ENCODE measurements at regions not wholly inside any gene's neighbourhood (a gene's known extent, or its start where the extent isn't known, plus 50 kb on each side); places are given as distances from the start of the nearest gene placed in this dataset.

- Histone ChIP-seq H3K4me3 (replicated peaks; ENCODE audit: low read depth, low read length) (no peak overlapping the region), H3K27me3 (replicated peaks; ENCODE audit: control insufficient read depth, insufficient read depth, low read length) (no peaks in the 10 kb centered on the region), H3K36me3 (ENCODE audit: control insufficient read depth, insufficient read depth, low read length) (no peaks in the 10 kb centered on the region)
- no peak for DNase-seq (ENCODE audit: extremely low read depth, insufficient read length)
- TF ChIP-seq CTCF (IDR thresholded peaks at IDR 0.05; ENCODE audit: insufficient read depth, low read length, poor library complexity, severe bottlenecking), result no peak
Measured at GRCh38 chr2:71843391-71843850, 304.2 kb downstream of the CYP26B1 start.

- H3K36me3 ChIP-seq (ENCODE audit: control insufficient read depth, insufficient read depth, low read length), result no peaks in the 10 kb centered on the region
- no peak for TF ChIP-seq CTCF (IDR thresholded peaks at IDR 0.05; ENCODE audit: insufficient read depth, low read length, poor library complexity, severe bottlenecking)
- H3K4me3 ChIP-seq (replicated peaks; ENCODE audit: low read depth, low read length), result no peak overlapping the region
- no peak for DNase-seq (ENCODE audit: extremely low read depth, insufficient read length)
- H3K27me3 ChIP-seq (replicated peaks; ENCODE audit: control insufficient read depth, insufficient read depth, low read length), result no peaks in the 10 kb centered on the region
Measured at GRCh38 chr2:71842744-71843143, 304.9 kb downstream of the CYP26B1 start.

- TF ChIP-seq CTCF (IDR thresholded peaks at IDR 0.05; ENCODE audit: insufficient read depth, low read length, poor library complexity, severe bottlenecking), result no peak
- H3K4me3 ChIP-seq (replicated peaks; ENCODE audit: low read depth, low read length), result no peak overlapping the region
- H3K27me3 ChIP-seq (replicated peaks; ENCODE audit: control insufficient read depth, insufficient read depth, low read length), result no peaks in the 10 kb centered on the region
- no peaks in the 10 kb centered on the region for H3K36me3 ChIP-seq (ENCODE audit: control insufficient read depth, insufficient read depth, low read length)
- no peak for DNase-seq (ENCODE audit: extremely low read depth, insufficient read length)
Measured at GRCh38 chr2:71839826-71840225, 307.8 kb downstream of the CYP26B1 start.

- Histone ChIP-seq H3K27me3 (replicated peaks; ENCODE audit: control insufficient read depth, insufficient read depth, low read length) (no peaks in the 10 kb centered on the region; the same call in 1 of the 2 replicates), H3K4me3 (replicated peaks; ENCODE audit: low read depth, low read length) (no peak overlapping the region), H3K36me3 (ENCODE audit: control insufficient read depth, insufficient read depth, low read length) (no peaks in the 10 kb centered on the region)
- TF ChIP-seq CTCF (IDR thresholded peaks at IDR 0.05; ENCODE audit: insufficient read depth, low read length, poor library complexity, severe bottlenecking), result no peak
- DNase-seq (ENCODE audit: extremely low read depth, insufficient read length), result no peak
Measured at GRCh38 chr2:71834796-71835195, 312.9 kb downstream of the CYP26B1 start.

GRCh38 chr2:71833855-71834560 lies 313.7 kb downstream of the CYP26B1 start:
- Histone ChIP-seq H3K36me3 (ENCODE audit: control insufficient read depth, insufficient read depth, low read length) (no peaks in the 10 kb centered on the region), H3K27me3 (replicated peaks; ENCODE audit: control insufficient read depth, insufficient read depth, low read length) (no peaks in the 10 kb centered on the region; the same call in none of the 2 replicates), H3K4me3 (replicated peaks; ENCODE audit: low read depth, low read length) (no peak overlapping the region)
- TF ChIP-seq CTCF (IDR thresholded peaks at IDR 0.05; ENCODE audit: insufficient read depth, low read length, poor library complexity, severe bottlenecking), result no peak
- DNase-seq (ENCODE audit: extremely low read depth, insufficient read length), result no peak

Measured in GM06990 (cell line).